Right lobe of liver (tissue), 6 donors: ENCODE measurements at regions not wholly inside any gene's neighbourhood (a gene's known extent, or its start where the extent isn't known, plus 50 kb on each side); places are given as distances from the start of the nearest gene placed in this dataset.

ENCODE experiments used
- ATAC-seq, 4 donors: fragments of 200-7000 bp; cut with Tn5 transposase; one replicate each; pipeline ENCODE4 v1.9.1; 2020; ENCODE audit warnings: mild to moderate bottlenecking in 4 of 4, moderate library complexity in 4 of 4
- DNase-seq, 3 donors: peaks; one replicate each; pipeline ENCODE4 v3.0.0-alpha.2; 2020
- H3K27ac ChIP-seq, 3 donors: fragments of 200-600 bp; one replicate each; pipeline ENCODE4 v1.8.0; 2022
- H3K27me3 ChIP-seq, 2 donors: fragments of 200-600 bp; one replicate each; pipeline ENCODE4 v1.8.0; 2022
- H3K36me3 ChIP-seq, 4 donors: fragments of 200-600 bp; sonication (generic) in 1 of 4; one replicate each; pipeline versions ENCODE4 v1.5.1 to v1.8.0; 2017 to 2022; ENCODE audit warnings: control low read depth in 1 of 4
- H3K4me1 ChIP-seq, 4 donors: fragments of 200-600 bp; sonication (generic) in 1 of 4; one replicate each; pipeline versions ENCODE4 v1.5.1 to v1.8.0; 2017 to 2022; ENCODE audit warnings: control low read depth in 1 of 4
- H3K4me3 ChIP-seq, 3 donors: fragments of 200-600 bp; one replicate each; pipeline ENCODE4 v1.8.0; 2022
- H3K9me3 ChIP-seq, 4 donors: fragments of 200-600 bp; sonication (generic) in 1 of 4; one replicate each; pipeline versions ENCODE4 v1.5.1 to v1.8.0; 2017 to 2022; ENCODE audit warnings: control low read depth in 1 of 4
- POLR2A ChIP-seq: fragments of 450-650 bp; IDR thresholded peaks from one replicate; pipeline ENCODE4 v1.6.1; 2017; ENCODE audit warnings: antibody characterized with exemption, mild to moderate bottlenecking
- WGBS: methylation state at CpG from one replicate; pipeline ENCODE4 v1.1.6; 2018; ENCODE audit warnings: low coverage, low lambda C conversion rate; ENCODE audit not compliant: insufficient coverage; ENCODE audit errors: missing lambda C conversion rate; 5-methylcytosine and 5-hydroxymethylcytosine counted together
- intact Hi-C, 2 donors: fragments of 100-400 bp; cut with DNase I; formaldehyde crosslinking; loops; one replicate each; pipeline versions ENCODE4 v1.11.2 to v1.14.1; 2022
- TF ChIP-seq, protein P1 (sequence below), 4 donors: fragments of 200-600 bp in 3 of 4; fragments of 450-650 bp in 1 of 4; IDR thresholded peaks; one replicate each; pipeline versions ENCODE4 v1.5.1 to v1.8.0; 2016 to 2022; ENCODE audit warnings: antibody characterized with exemption in 4 of 4, mild to moderate bottlenecking in 2 of 4
- donor health status: DM: no; HTN: yes; CAD: no.
- donor health status: DM: no; HTN: no; CAD: no.
- donor health status: DM: no; HTN: no; CAD: no.
- donor health status: DM: no; HTN: yes; CAD: no.
- donor health status: DM: no; HTN: yes; CAD: no.

DNA sequence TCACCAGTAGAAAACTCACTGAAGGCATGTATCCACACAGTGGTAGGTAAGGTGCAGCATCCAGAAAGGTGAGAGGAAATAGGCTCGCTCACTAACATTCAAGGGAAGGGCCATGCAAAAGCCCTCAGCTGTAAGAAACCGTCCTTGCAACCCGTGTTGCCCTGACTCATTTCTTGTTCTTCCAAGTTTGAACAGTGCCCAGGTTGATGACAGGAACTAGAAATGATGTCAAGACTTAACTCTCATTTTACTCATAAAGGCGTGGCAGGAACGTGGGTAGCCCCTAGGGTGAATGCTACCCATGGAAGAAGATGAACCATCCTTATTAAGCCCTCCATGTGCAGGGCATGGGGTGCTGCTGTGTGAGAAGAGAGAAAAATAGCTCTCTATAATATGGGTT lies 187.6 kb downstream of the CD83 start:
- intact Hi-C loops = no loop called here
- Histone ChIP-seq H3K27me3 (no peaks in the 10 kb centered on the region), H3K4me3 (no peak overlapping the region), H3K27ac (no peak overlapping the region), H3K4me1 (peaks cover 0 to 14% (median 6%) of the 10 kb centered on the region in 4 donors), H3K9me3 (no peaks in the 10 kb centered on the region), H3K36me3 (no peaks in the 10 kb centered on the region)
- ATAC-seq (no peak), DNase-seq (no peak)
- 87% methylated on average over 3 of the region's 5 CpGs for WGBS
- no peak for TF ChIP-seq POLR2A
- TF ChIP-seq, protein P1, sequence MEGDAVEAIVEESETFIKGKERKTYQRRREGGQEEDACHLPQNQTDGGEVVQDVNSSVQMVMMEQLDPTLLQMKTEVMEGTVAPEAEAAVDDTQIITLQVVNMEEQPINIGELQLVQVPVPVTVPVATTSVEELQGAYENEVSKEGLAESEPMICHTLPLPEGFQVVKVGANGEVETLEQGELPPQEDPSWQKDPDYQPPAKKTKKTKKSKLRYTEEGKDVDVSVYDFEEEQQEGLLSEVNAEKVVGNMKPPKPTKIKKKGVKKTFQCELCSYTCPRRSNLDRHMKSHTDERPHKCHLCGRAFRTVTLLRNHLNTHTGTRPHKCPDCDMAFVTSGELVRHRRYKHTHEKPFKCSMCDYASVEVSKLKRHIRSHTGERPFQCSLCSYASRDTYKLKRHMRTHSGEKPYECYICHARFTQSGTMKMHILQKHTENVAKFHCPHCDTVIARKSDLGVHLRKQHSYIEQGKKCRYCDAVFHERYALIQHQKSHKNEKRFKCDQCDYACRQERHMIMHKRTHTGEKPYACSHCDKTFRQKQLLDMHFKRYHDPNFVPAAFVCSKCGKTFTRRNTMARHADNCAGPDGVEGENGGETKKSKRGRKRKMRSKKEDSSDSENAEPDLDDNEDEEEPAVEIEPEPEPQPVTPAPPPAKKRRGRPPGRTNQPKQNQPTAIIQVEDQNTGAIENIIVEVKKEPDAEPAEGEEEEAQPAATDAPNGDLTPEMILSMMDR (IDR thresholded peaks at IDR 0.05) = no peak

DNA sequence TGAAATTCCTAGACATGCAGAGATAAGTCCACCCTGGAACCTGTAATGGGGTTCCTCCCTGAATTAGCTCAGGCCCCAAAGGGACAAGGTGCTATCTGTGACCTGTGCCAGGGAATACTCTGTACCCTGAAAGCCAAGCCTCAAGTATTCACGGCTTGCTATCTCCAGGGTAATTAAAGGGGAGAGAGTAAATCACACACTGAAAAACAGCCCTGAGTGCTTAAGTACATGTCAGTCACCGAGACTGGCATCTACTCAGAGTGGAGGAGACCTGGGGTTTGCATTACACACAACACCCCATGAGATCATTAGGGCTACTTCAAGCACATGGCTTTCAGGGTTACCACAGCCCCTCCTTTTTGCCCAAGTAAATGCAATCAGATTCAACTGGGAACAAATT lies 188.1 kb downstream of the CD83 start:
- Histone ChIP-seq H3K27ac (no peak overlapping the region), H3K9me3 (no peaks in the 10 kb centered on the region), H3K4me1 (peaks cover 0 to 19% (median 8%) of the 10 kb centered on the region in 4 donors), H3K4me3 (no peak overlapping the region), H3K27me3 (no peaks in the 10 kb centered on the region), H3K36me3 (no peaks in the 10 kb centered on the region)
- ATAC-seq (no peak), DNase-seq (no peak)
- WGBS = 60% methylated on average over 1 of the region's 2 CpGs
- intact Hi-C loops = no loop called here
- no peak for TF ChIP-seq POLR2A

DNA sequence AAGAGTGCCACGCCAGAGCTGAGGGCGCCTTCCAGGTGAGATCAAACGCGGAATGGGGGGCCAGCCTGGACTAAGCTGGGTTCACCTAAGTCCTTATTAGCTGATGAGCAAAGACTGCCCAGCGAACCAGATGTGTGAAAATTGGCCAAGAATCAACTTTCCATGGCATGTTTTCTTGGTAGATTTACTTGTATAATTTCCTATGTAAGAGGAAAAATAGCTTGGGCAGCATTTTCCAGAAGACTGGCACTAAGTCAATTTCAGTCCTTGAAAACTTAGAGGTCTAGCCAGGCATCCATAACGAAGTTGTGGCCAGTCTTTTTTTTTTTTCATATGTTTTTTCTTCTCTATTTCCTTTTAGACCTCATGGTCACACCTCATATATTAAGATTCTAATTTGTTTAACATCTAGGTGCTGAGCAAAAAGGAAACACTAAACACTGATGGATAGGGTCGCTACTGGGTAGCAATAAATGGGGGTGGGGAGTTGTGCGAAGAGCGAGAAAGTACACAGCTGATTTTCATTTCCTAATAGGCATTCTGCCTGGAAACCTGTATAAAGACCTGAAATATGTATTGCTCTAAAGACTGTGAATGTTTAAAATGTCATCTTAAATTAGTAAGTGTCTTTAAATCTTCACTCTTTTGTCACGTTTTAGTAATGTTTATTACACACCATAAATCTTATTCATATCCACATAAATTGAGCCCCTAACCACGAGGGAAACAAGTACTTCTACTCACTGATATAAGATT lies 188.8 kb downstream of the CD83 start:
- no peak for DNase-seq
- no peaks in the 10 kb centered on the region for H3K36me3 ChIP-seq
- no peak for ATAC-seq
- no peak overlapping the region for H3K27ac ChIP-seq
- H3K27me3 ChIP-seq = no peaks in the 10 kb centered on the region
- TF ChIP-seq, protein P1 (IDR thresholded peaks at IDR 0.05) = no peak
- no peak for TF ChIP-seq POLR2A
- H3K9me3 ChIP-seq = no peaks in the 10 kb centered on the region
- H3K4me3 ChIP-seq = no peak overlapping the region
- intact Hi-C loops = no loop called here
- H3K4me1 ChIP-seq = peaks cover 0 to 26% (median 12%) of the 10 kb centered on the region in 4 donors
- WGBS = 69% methylated on average over 8 of the region's 11 CpGs

DNA sequence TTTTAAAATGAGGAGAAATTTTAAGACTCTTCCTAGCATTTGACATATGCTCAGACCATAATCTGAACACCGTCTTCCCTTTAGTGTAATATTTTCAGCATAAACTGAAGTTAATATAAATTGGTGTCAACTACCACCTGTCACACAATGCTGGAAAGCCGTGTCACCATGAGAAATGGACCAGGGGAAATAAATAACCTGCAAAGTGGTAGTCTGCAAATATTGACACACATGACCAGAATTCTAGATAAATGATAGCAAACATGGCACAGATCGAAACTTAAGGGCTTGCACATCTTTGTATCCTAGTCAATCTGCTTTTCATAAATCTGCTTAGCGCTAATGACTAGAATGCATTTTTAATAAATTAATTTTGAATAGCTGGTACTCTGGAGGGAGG lies 191.9 kb downstream of the CD83 start:
- no peak overlapping the region for H3K27ac ChIP-seq
- WGBS = 28% methylated on average over 4 of the region's 4 CpGs
- intact Hi-C loops = no loop called here
- no peaks in the 10 kb centered on the region for H3K36me3 ChIP-seq
- TF ChIP-seq, protein P1 (IDR thresholded peaks at IDR 0.05) = no peak
- no peak for TF ChIP-seq POLR2A
- peak; percentile 66 to 75 (median 66) for ATAC-seq
- H3K9me3 ChIP-seq = no peaks in the 10 kb centered on the region
- no peaks in the 10 kb centered on the region for H3K27me3 ChIP-seq
- no peak for DNase-seq
- H3K4me3 ChIP-seq = no peak overlapping the region
- peaks cover 0 to 27% (median 12%) of the 10 kb centered on the region in 4 donors for H3K4me1 ChIP-seq

DNA sequence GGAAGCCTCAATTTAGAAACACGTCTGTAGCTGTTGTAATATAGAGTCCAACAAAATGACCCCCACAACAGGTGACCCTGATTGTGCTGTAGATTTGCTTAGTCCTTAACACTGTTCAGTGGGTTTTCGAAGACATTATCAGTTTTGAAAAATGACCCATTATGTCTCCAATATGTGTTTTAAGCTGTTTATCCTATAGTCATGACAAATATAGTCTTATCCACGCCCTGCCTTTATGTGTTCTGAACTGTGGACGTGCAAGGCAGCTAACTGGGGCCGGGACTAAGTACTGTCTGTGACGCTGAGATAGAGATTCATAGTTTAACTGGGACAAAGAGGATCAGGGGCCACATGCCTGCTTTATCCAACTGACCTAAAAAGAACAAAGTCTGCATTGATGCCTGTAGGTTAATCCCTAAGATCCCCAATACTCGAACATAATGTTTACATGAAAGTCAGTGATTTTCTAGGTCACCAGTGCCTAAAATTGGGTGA lies 192.4 kb downstream of the CD83 start:
- Histone ChIP-seq H3K4me3 (no peak overlapping the region), H3K9me3 (no peaks in the 10 kb centered on the region), H3K27me3 (no peaks in the 10 kb centered on the region), H3K4me1 (peaks cover 0 to 27% (median 12%) of the 10 kb centered on the region in 4 donors), H3K27ac (no peak overlapping the region), H3K36me3 (no peaks in the 10 kb centered on the region)
- intact Hi-C loops = no loop called here
- DNase-seq (no peak), ATAC-seq (peak in 3 of 4 donors; percentile 13 to 21 (median 17))
- TF ChIP-seq, protein P1 (IDR thresholded peaks at IDR 0.05) = no peak
- 48% methylated on average over 6 of the region's 7 CpGs for WGBS
